Caco-2 (cell line): ENCODE measurements at regions not wholly inside any gene's neighbourhood (a gene's known extent, or its start where the extent isn't known, plus 50 kb on each side); places are given as distances from the start of the nearest gene placed in this dataset.

ENCODE experiments used
- BruUV-seq: library from RNA; stranded (reverse); fragments of 400-500 nt; replicated peaks from 2 replicates; lab custom pipeline; 2021; lab: Mats Ljungman, UMichigan
- CTCF ChIA-PET: fragments of 300-600 bp; sonication (Branson Sonifier 250); formaldehyde crosslinking; loops from one replicate; lab custom pipeline; 2022; ENCODE audit warnings: antibody characterized with exemption; lab: Charles Lee
- POLR2A ChIA-PET: fragments of 300-600 bp; sonication (Branson Sonifier 250); formaldehyde crosslinking; loops from one replicate; lab custom pipeline; 2022; ENCODE audit warnings: antibody characterized with exemption; lab: Charles Lee
- DNase-seq, 2 experiments: peaks; one replicate each; pipeline versions ENCODE4 v3.0.0 to v3.0.0-alpha.2; 2020 to 2022
- H3K27me3 ChIP-seq: replicated peaks from 2 replicates; pipeline ENCODE4 v1.6.0; 2011; ENCODE audit warnings: low read length; ENCODE audit not compliant: control insufficient read depth, insufficient read depth
- H3K36me3 ChIP-seq: 2 replicates; pipeline ENCODE4 v1.5.1; 2011; ENCODE audit warnings: low read length; ENCODE audit not compliant: control insufficient read depth, insufficient read depth
- H3K4me1 ChIP-seq: fragments of 250-450 bp; sonication (Bioruptor Pico); 2 replicates; pipeline ENCODE4 v1.5.1; 2020; ENCODE audit warnings: mild to moderate bottlenecking
- H3K4me3 ChIP-seq: 2 replicates; pipeline ENCODE4 v1.5.1; 2011; ENCODE audit warnings: low read depth, mild to moderate bottlenecking, control low read depth, low read length
- H3K9me3 ChIP-seq: fragments of 250-450 bp; sonication (Bioruptor Pico); 2 replicates; pipeline ENCODE4 v1.5.1; 2020; ENCODE audit warnings: mild to moderate bottlenecking, moderate library complexity
- H3K27ac Mint-ChIP-seq: one replicate; pipeline ENCODE4 v1.8.0; 2022; ENCODE audit warnings: mixed read lengths; ENCODE audit not compliant: unreplicated experiment
- H3K27me3 Mint-ChIP-seq: one replicate; pipeline ENCODE4 v1.8.0; 2022; ENCODE audit warnings: mixed read lengths; ENCODE audit not compliant: insufficient read depth, unreplicated experiment
- H3K36me3 Mint-ChIP-seq: one replicate; pipeline ENCODE4 v1.8.0; 2022; ENCODE audit warnings: mild to moderate bottlenecking, mixed read lengths; ENCODE audit not compliant: insufficient read depth, unreplicated experiment
- H3K4me1 Mint-ChIP-seq: one replicate; pipeline ENCODE4 v1.8.0; 2022; ENCODE audit warnings: low read depth, mixed read lengths; ENCODE audit not compliant: unreplicated experiment
- H3K4me3 Mint-ChIP-seq: one replicate; pipeline ENCODE4 v1.8.0; 2022; ENCODE audit warnings: mild to moderate bottlenecking, moderate library complexity, mixed read lengths; ENCODE audit not compliant: unreplicated experiment
- H3K9me3 Mint-ChIP-seq: one replicate; pipeline ENCODE4 v1.8.0; 2022; ENCODE audit warnings: mixed read lengths; ENCODE audit not compliant: unreplicated experiment
- CTCF ChIP-seq, 2 experiments: fragments of 200-600 bp in 1 of 2; IDR thresholded peaks; 1 replicate in 1 of 2; 2 replicates in 1 of 2; pipeline versions ENCODE4 v1.5.1 to v1.8.0; 2011 to 2022; ENCODE audit warnings: antibody characterized with exemption in 1 of 2, control low read depth in 1 of 2, inconsistent platforms in 1 of 2, low read depth in 1 of 2, low read length in 1 of 2, mild to moderate bottlenecking in 1 of 2, moderate library complexity in 1 of 2; ENCODE audit not compliant: insufficient read depth in 1 of 2, severe bottlenecking in 1 of 2, unreplicated experiment in 1 of 2
- intact Hi-C: fragments of 100-400 bp; cut with micrococcal nuclease; formaldehyde crosslinking; loops from one replicate; pipeline ENCODE4 v1.10.0; 2022; ENCODE audit not compliant: unreplicated experiment

DNA sequence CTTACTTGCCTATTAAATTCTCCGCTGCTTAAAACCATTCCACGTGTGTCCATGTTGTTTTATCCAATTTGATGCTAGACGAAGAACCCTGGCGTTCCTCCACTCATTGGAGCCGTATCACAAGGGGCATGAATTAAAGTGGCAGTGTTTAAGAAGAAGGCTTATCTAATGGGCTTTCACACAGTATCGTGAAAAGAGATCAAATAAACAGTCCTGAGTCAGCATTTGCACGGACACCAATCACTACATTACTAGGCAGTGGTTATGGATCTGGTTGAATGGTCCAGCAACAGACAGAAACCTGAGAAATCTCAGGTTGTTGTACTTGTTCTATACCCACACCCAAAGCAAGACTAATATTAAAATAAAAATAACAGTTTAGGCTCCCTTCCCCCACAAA, 671.6 kb downstream of the FAT4 start:
- CTCF ChIA-PET: no interaction called here
- no peaks in the 10 kb centered on the region for H3K4me1 Mint-ChIP-seq
- no peak for TF ChIP-seq CTCF (IDR thresholded peaks at IDR 0.05; ENCODE audit: insufficient read depth in 1 of 2, low read depth in 1 of 2, low read length in 1 of 2, severe bottlenecking in 1 of 2, unreplicated experiment in 1 of 2)
- H3K27ac Mint-ChIP-seq: no peak overlapping the region
- H3K4me1 ChIP-seq: no peaks in the 10 kb centered on the region
- no peaks in the 10 kb centered on the region for H3K36me3 ChIP-seq
- H3K27me3 ChIP-seq: no peaks in the 10 kb centered on the region
- POLR2A ChIA-PET: no interaction called here
- no TSS peak for BruUV-seq
- H3K4me3 ChIP-seq: no peak overlapping the region
- no peak overlapping the region for H3K4me3 Mint-ChIP-seq
- DNase-seq: no peak
- no peaks in the 10 kb centered on the region for H3K9me3 Mint-ChIP-seq
- H3K27me3 Mint-ChIP-seq: no peaks in the 10 kb centered on the region
- intact Hi-C loops: no loop called here
- no peaks in the 10 kb centered on the region for H3K36me3 Mint-ChIP-seq
- H3K9me3 ChIP-seq: no peaks in the 10 kb centered on the region

GRCh38 chr4:125988464-125988863, 673.7 kb downstream of the FAT4 start:
- POLR2A ChIA-PET: no interaction called here
- intact Hi-C loops: no loop called here

GRCh38 chr4:125991398-125991797, 676.6 kb downstream of the FAT4 start:
- H3K36me3 ChIP-seq: no peaks in the 10 kb centered on the region
- BruUV-seq: no TSS peak
- Mint-ChIP-seq H3K4me1 (no peaks in the 10 kb centered on the region), H3K9me3 (no peaks in the 10 kb centered on the region), H3K27ac (no peak overlapping the region), H3K27me3 (no peaks in the 10 kb centered on the region), H3K36me3 (no peaks in the 10 kb centered on the region), H3K4me3 (no peak overlapping the region)
- no peaks in the 10 kb centered on the region for H3K4me1 ChIP-seq
- CTCF ChIA-PET: no interaction called here
- POLR2A ChIA-PET: no interaction called here
- intact Hi-C loops: no loop called here
- H3K9me3 ChIP-seq: no peaks in the 10 kb centered on the region
- H3K27me3 ChIP-seq: no peaks in the 10 kb centered on the region
- no peak for TF ChIP-seq CTCF (IDR thresholded peaks at IDR 0.05; ENCODE audit: insufficient read depth in 1 of 2, low read depth in 1 of 2, low read length in 1 of 2, severe bottlenecking in 1 of 2, unreplicated experiment in 1 of 2)
- no peak overlapping the region for H3K4me3 ChIP-seq
- no peak for DNase-seq

More at GRCh38 chr4:125988464-125988863, 673.7 kb downstream of the FAT4 start:
- Mint-ChIP-seq H3K36me3 (no peaks in the 10 kb centered on the region), H3K4me1 (no peaks in the 10 kb centered on the region), H3K27ac (no peak overlapping the region), H3K4me3 (no peak overlapping the region), H3K9me3 (no peaks in the 10 kb centered on the region), H3K27me3 (no peaks in the 10 kb centered on the region)
- no peaks in the 10 kb centered on the region for H3K9me3 ChIP-seq
- CTCF ChIA-PET: no interaction called here
- no peak overlapping the region for H3K4me3 ChIP-seq
- H3K36me3 ChIP-seq: no peaks in the 10 kb centered on the region
- DNase-seq: no peak
- TF ChIP-seq CTCF (IDR thresholded peaks at IDR 0.05; ENCODE audit: insufficient read depth in 1 of 2, low read depth in 1 of 2, low read length in 1 of 2, severe bottlenecking in 1 of 2, unreplicated experiment in 1 of 2): no peak
- no peaks in the 10 kb centered on the region for H3K27me3 ChIP-seq
- no peaks in the 10 kb centered on the region for H3K4me1 ChIP-seq
- BruUV-seq: no TSS peak
